ENCODE measurements at regions not wholly inside any gene's neighbourhood (a gene's known extent, or its start where the extent isn't known, plus 50 kb on each side); places are given as distances from the start of the nearest gene placed in this dataset.

DNA sequence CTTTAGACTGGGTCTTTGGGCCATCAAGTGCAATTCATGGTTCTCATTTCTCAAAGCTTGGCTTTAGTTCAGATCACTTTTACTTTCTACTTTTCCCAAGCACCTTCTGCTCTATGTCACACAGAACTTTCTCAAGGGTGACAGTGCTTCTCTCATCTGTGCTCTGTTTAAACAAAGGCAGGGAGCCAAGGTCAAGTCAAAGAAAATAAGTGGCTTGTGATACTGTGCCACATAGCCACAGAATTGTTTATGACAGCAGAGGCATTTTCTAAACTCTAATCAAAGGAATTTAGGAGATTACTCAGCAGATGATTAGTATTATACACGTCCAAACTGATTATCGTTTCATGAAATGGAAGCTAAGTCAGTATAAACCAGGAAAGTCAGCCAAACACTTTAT lies 348.0 kb downstream of the HDGFL1 start:
- TF ChIP-seq FOXM1 (CRISPR knock-in tag; IDR thresholded peaks at IDR 0.05) (no peak), ZNF816 (CRISPR knock-in tag; IDR thresholded peaks at IDR 0.05; ENCODE audit: borderline replicate concordance) (no peak), ZNF788 (CRISPR knock-in tag; IDR thresholded peaks at IDR 0.05; ENCODE audit: borderline replicate concordance) (no peak), TARDBP (CRISPR knock-in tag; IDR thresholded peaks at IDR 0.05) (no peak), SALL2 (CRISPR knock-in tag; IDR thresholded peaks at IDR 0.05) (no peak), ZNF577 (CRISPR knock-in tag; IDR thresholded peaks at IDR 0.05; ENCODE audit: borderline replicate concordance, low read depth) (no peak), NFE2L1 (CRISPR knock-in tag; IDR thresholded peaks at IDR 0.05; ENCODE audit: borderline replicate concordance) (no peak), CREM (IDR thresholded peaks at IDR 0.05) (no peak), CREM (CRISPR knock-in tag; IDR thresholded peaks at IDR 0.05) (no peak)
- TF ChIP-seq, protein P1, sequence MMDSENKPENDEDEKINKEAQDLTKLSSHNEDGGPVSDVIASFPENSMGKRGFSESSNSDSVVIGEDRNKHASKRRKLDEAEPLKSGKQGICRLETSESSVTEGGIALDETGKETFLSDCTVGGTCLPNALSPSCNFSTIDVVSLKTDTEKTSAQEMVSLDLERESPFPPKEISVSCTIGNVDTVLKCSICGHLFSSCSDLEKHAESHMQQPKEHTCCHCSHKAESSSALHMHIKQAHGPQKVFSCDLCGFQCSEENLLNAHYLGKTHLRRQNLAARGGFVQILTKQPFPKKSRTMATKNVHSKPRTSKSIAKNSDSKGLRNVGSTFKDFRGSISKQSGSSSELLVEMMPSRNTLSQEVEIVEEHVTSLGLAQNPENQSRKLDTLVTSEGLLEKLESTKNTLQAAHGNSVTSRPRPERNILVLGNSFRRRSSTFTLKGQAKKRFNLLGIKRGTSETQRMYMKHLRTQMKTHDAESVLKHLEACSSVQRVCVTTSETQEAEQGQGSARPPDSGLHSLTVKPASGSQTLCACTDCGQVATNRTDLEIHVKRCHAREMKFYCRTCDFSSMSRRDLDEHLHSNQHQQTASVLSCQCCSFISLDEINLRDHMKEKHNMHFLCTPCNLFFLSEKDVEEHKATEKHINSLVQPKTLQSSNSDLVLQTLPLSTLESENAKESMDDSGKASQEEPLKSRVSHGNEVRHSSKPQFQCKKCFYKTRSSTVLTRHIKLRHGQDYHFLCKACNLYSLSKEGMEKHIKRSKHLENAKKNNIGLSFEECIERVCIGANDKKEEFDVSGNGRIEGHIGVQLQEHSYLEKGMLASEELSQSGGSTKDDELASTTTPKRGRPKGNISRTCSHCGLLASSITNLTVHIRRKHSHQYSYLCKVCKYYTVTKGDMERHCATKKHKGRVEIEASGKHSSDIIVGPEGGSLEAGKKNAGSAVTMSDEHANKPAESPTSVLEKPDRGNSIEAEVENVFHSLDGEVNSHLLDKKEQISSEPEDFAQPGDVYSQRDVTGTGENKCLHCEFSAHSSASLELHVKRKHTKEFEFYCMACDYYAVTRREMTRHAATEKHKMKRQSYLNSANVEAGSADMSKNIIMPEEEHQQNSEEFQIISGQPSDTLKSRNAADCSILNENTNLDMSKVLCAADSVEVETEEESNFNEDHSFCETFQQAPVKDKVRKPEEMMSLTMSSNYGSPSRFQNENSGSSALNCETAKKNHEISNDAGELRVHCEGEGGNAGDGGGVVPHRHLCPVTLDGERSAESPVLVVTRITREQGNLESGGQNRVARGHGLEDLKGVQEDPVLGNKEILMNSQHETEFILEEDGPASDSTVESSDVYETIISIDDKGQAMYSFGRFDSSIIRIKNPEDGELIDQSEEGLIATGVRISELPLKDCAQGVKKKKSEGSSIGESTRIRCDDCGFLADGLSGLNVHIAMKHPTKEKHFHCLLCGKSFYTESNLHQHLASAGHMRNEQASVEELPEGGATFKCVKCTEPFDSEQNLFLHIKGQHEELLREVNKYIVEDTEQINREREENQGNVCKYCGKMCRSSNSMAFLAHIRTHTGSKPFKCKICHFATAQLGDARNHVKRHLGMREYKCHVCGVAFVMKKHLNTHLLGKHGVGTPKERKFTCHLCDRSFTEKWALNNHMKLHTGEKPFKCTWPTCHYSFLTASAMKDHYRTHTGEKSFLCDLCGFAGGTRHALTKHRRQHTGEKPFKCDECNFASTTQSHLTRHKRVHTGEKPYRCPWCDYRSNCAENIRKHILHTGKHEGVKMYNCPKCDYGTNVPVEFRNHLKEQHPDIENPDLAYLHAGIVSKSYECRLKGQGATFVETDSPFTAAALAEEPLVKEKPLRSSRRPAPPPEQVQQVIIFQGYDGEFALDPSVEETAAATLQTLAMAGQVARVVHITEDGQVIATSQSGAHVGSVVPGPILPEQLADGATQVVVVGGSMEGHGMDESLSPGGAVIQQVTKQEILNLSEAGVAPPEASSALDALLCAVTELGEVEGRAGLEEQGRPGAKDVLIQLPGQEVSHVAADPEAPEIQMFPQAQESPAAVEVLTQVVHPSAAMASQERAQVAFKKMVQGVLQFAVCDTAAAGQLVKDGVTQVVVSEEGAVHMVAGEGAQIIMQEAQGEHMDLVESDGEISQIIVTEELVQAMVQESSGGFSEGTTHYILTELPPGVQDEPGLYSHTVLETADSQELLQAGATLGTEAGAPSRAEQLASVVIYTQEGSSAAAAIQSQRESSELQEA (CRISPR knock-in tag; IDR thresholded peaks at IDR 0.05; ENCODE audit: not compliant biosample characterization): no peak
- TF ChIP-seq, protein P2, sequence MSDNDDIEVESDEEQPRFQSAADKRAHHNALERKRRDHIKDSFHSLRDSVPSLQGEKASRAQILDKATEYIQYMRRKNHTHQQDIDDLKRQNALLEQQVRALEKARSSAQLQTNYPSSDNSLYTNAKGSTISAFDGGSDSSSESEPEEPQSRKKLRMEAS (IDR thresholded peaks at IDR 0.05): no peak

Data from HepG2 (cell line).